ENCODE measurements at regions not wholly inside any gene's neighbourhood (a gene's known extent, or its start where the extent isn't known, plus 50 kb on each side); places are given as distances from the start of the nearest gene placed in this dataset.

DNA sequence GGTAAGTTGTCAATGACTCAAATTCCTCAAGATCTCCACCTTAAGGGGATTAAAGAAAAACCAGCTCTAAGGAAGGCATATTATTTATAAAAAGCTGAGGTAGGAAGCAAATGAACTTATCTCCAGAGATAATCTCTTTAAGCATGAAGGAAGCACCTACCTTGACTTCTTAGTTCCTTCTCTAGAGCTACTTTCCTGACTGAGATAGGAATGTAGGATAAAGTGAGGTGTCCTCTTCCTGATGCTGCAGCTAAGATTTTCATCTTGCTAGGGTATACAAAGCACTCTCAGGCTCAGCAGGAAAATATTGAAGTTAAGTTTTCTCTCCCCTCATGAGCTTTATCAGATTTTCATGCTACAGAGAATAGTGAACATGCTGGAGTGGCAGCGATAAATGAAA is 163.0 kb upstream of the E2F7 start:
- H3K36me3 ChIP-seq (ENCODE audit: control insufficient read depth in 2 of 2, extremely low read depth in 1 of 2, insufficient read depth in 2 of 2, low read length in 2 of 2) = no peaks in the 10 kb centered on the region
- H3K9me1 ChIP-seq (replicated peaks; ENCODE audit: control insufficient read depth, extremely low read depth, insufficient read depth, low read length) = no peaks in the 10 kb centered on the region
- H3K79me2 ChIP-seq (ENCODE audit: control insufficient read depth, insufficient read depth, low read length) = no peaks in the 10 kb centered on the region
- H4K20me1 ChIP-seq (replicated peaks; ENCODE audit: control insufficient read depth, extremely low read depth, insufficient read depth, low read length) = no peaks in the 10 kb centered on the region
- H3K9ac ChIP-seq (replicated peaks; ENCODE audit: extremely low read depth, insufficient read depth, low read length) = no peak overlapping the region
- intact Hi-C loops (cut with micrococcal nuclease) = no loop called here
- H3K9me3 ChIP-seq (replicated peaks; ENCODE audit: control insufficient read depth, insufficient read depth, low read length) = no peaks in the 10 kb centered on the region
- H3K27ac ChIP-seq (ENCODE audit: insufficient read depth, low read depth, low read length) = no peak overlapping the region
- peaks cover 30% of the 10 kb centered on the region for H3K4me1 ChIP-seq (ENCODE audit: control insufficient read depth, extremely low read depth, insufficient read depth, low read length)
- no peak overlapping the region for H3K4me3 ChIP-seq (replicated peaks in 1 of 3; ENCODE audit: insufficient read depth in 1 of 3, low read depth in 1 of 3, low read length in 3 of 3)
- TF ChIP-seq POLR2A (IDR thresholded peaks at IDR 0.05; ENCODE audit: low read depth, low read length) (no peak), MYC (IDR thresholded peaks at IDR 0.05; ENCODE audit: low read depth, low read length) (no peak), POLR2AphosphoS5 (IDR thresholded peaks at IDR 0.05; ENCODE audit: insufficient read depth, low read depth, low read length) (no peak), EZH2 (IDR thresholded peaks at IDR 0.05; ENCODE audit: borderline replicate concordance, low read depth, low read length, severe bottlenecking) (no peak), GATA2 (IDR thresholded peaks at IDR 0.05; ENCODE audit: insufficient read depth, insufficient read length, low read depth, low read length) (no peak), JUN (IDR thresholded peaks at IDR 0.05; ENCODE audit: borderline replicate concordance, insufficient read depth, insufficient read length, low read depth) (no peak), FOS (IDR thresholded peaks at IDR 0.05; ENCODE audit: borderline replicate concordance, insufficient read depth, low read length) (no peak)
- TF ChIP-seq, protein P1, sequence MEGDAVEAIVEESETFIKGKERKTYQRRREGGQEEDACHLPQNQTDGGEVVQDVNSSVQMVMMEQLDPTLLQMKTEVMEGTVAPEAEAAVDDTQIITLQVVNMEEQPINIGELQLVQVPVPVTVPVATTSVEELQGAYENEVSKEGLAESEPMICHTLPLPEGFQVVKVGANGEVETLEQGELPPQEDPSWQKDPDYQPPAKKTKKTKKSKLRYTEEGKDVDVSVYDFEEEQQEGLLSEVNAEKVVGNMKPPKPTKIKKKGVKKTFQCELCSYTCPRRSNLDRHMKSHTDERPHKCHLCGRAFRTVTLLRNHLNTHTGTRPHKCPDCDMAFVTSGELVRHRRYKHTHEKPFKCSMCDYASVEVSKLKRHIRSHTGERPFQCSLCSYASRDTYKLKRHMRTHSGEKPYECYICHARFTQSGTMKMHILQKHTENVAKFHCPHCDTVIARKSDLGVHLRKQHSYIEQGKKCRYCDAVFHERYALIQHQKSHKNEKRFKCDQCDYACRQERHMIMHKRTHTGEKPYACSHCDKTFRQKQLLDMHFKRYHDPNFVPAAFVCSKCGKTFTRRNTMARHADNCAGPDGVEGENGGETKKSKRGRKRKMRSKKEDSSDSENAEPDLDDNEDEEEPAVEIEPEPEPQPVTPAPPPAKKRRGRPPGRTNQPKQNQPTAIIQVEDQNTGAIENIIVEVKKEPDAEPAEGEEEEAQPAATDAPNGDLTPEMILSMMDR (IDR thresholded peaks at IDR 0.05; ENCODE audit: extremely low read depth in 1 of 2, insufficient read depth in 1 of 2, low read depth in 1 of 2, low read length in 2 of 2) = no peak
- TF ChIP-seq, protein P2, sequence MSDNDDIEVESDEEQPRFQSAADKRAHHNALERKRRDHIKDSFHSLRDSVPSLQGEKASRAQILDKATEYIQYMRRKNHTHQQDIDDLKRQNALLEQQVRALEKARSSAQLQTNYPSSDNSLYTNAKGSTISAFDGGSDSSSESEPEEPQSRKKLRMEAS (IDR thresholded peaks at IDR 0.05; ENCODE audit: insufficient read depth, insufficient read length) = no peak
- dilution Hi-C loops (cut with MboI; ENCODE audit: extremely low pct_ligation_motif_present, low sequenced_read_pairs) = no loop called here
- DNase-seq (ENCODE audit: low read depth, low spot score) (no peak), FAIRE-seq (no peak)
- H2AFZ ChIP-seq (ENCODE audit: low read depth, low read length) = no peak overlapping the region
- CTCF ChIA-PET = interaction anchor here (1.4 kb wide), 1 partner anchor 19 kb away, joined by 5 read pairs; no protein-coding TSS in a partner anchor
- no peak overlapping the region for H3K4me2 ChIP-seq (ENCODE audit: insufficient read depth, low read length)
- POLR2A ChIA-PET = no interaction called here
- BruUV-seq (replicated peaks) = no TSS peak
- H3K27me3 ChIP-seq (ENCODE audit: control insufficient read depth in 2 of 2, insufficient read depth in 2 of 2, low read length in 2 of 2) = peaks cover 0 to 2% of the 10 kb centered on the region in 2 experiments

Measured in endothelial cell of umbilical vein (primary cell).